GM21529 (cell line): ENCODE measurements at regions not wholly inside any gene's neighbourhood (a gene's known extent, or its start where the extent isn't known, plus 50 kb on each side); places are given as distances from the start of the nearest gene placed in this dataset.
"Not testable (repeated sequence)": the region's sequence is repeated elsewhere in the genome, so short reads cannot be mapped to it uniquely, and the experiment has no call there.

Source experiments
- ATAC-seq: cut with Tn5 transposase; IDR thresholded peaks from one replicate; pipeline ENCODE4 v1.9.1; 2021; ENCODE audit not compliant: unreplicated experiment

- ATAC-seq: no peak
Observed at GRCh38 chr5:164253764-164254163, 748.3 kb downstream of the MAT2B start.

- no peak for ATAC-seq
Observed at GRCh38 chr5:164255598-164256213, 750.3 kb downstream of the MAT2B start.

GRCh38 chr5:164256351-164256750 is 750.9 kb downstream of the MAT2B start:
- ATAC-seq: no peak

- no peak for ATAC-seq
Observed at GRCh38 chr5:164256954-164257353, 751.5 kb downstream of the MAT2B start.

GRCh38 chr5:164265566-164265965 is 760.1 kb downstream of the MAT2B start:
- ATAC-seq: no peak

- no peak for ATAC-seq
Observed at GRCh38 chr5:164266571-164266970, 761.2 kb downstream of the MAT2B start.

GRCh38 chr5:164277720-164278119 is 772.3 kb downstream of the MAT2B start:
- ATAC-seq: no peak

GRCh38 chr5:164289526-164289925 is 784.1 kb downstream of the MAT2B start:
- ATAC-seq: no peak

- ATAC-seq: no peak
Observed at GRCh38 chr5:164296603-164297080, 791.2 kb downstream of the MAT2B start.

- no peak for ATAC-seq
Observed at GRCh38 chr5:164298165-164298564, 792.7 kb downstream of the MAT2B start.

GRCh38 chr5:164300295-164300694 is 794.9 kb downstream of the MAT2B start:
- no peak for ATAC-seq

- no peak for ATAC-seq
Observed at GRCh38 chr5:164301136-164301535, 795.7 kb downstream of the MAT2B start.

GRCh38 chr5:164301708-164302107 is 796.3 kb downstream of the MAT2B start:
- no peak for ATAC-seq

- no peak for ATAC-seq
Observed at GRCh38 chr5:164302533-164303235, 797.3 kb downstream of the MAT2B start.

GRCh38 chr5:164303646-164304215 is 798.3 kb downstream of the MAT2B start:
- no peak for ATAC-seq

GRCh38 chr5:164306662-164307061 is 801.2 kb downstream of the MAT2B start:
- no peak for ATAC-seq

- ATAC-seq: no peak
Observed at GRCh38 chr5:164312801-164313200, 807.4 kb downstream of the MAT2B start.

- ATAC-seq: no peak
Observed at GRCh38 chr5:164317676-164318075, 812.3 kb downstream of the MAT2B start.

GRCh38 chr5:164319161-164319560 is 813.7 kb downstream of the MAT2B start:
- no peak for ATAC-seq

- ATAC-seq: no peak
Observed at GRCh38 chr5:164324239-164324638, 818.8 kb downstream of the MAT2B start.

GRCh38 chr5:164326219-164326618 is 820.8 kb downstream of the MAT2B start:
- ATAC-seq: peak; percentile 71

GRCh38 chr5:164327166-164327565 is 821.7 kb downstream of the MAT2B start:
- not testable (repeated sequence) for ATAC-seq
